Stimulated activated CD4-positive, alpha-beta T cell treated with anti-CD3 and anti-CD28 coated beads, Interleukin-4, amount 100 ng/mL, for 1 hour (primary cell): ENCODE measurements at regions not wholly inside any gene's neighbourhood (a gene's known extent, or its start where the extent isn't known, plus 50 kb on each side); places are given as distances from the start of the nearest gene placed in this dataset.

ENCODE experiments used
- DNase-seq: peaks from one replicate; pipeline ENCODE4 v3.0.0-alpha.2; 2020

DNA sequence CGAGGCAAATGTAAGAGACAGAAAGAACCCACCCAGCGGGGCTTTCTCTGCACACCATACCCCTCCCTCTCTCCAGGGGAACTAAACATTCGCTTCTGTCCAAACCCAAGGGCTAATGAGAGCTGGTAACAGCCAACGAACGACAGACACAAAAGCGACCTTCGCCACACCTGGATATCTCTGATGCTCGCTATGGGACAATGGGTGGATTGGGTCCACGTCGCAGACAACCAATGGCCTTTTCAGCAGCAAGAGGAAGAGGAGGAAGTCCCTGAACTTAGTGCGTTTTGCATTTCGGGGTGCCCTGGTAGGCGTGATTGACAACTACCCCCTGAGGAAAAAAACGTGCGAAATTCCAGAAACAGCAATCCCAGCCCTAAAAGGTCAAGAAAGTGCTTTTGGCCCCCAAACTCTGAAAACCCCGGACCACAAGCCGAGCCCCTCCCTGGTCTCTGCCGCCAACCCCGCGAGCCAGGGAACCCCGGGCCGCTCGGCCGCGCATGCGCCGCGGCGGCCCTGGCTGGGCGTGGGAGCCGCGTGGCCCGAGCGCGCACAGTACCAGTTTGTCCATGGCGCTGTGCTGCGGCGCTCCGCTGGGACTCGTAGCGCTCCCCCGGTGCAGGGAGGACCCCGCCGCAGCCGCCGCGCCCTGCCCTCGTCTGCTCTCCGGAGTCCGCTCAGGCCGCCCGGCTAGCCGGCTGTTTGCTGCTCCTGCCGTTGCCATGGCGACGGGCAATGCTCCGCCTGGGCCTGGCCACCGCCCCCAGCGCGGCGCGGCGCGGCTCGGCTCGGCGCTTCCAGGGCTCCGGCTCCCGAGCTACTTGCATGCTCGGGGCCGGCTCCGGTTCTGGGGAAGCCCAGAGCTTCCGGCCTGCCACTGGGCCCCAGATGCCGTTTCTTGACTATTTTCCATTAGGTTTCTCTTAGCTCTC, 66.9 kb upstream of the DNAH5 start:
- DNase-seq: peak; percentile 36

DNA sequence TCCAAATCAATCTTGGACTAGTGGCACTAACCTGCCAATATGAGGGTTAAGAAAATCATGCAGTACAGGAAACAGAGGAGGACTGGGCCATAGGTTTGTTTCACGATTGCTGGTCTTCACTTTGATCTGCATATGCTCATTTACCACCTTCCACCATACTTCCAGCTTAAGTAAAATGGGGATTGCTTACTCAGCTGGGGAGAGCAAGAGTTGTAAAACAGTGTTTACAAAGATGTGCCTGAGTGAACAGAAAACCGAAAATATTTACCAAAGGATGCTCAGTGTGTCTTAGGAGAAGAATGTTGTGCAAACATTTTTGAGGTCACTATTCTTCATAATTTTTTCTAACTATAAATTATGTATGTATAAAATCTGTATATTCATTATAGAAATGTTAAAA, 65.1 kb upstream of the DNAH5 start:
- no peak for DNase-seq

DNA sequence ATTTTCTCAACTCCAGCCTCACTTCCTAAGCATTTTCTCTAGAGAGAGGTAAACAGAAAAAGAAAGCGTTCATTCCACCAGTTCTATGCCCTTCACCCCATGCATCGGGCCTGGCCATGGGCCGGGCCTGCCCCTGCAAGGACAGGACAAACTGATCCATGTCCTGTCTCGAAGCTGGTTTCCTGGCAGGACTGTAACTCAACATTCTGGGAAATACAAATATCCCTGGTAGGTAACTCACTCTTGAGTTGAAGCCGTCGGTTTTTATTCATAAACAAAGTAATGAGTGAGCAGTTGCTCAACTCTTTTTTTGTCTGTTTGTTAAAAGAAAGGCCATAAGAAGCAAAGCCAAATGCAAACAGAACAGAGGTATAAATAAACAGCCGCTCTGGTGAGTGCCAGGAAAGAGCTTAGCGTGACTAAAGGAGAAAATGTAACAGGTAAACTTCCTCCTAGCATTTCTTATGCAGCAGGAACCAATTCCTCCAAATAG, 64.4 kb upstream of the DNAH5 start:
- no peak for DNase-seq

DNA sequence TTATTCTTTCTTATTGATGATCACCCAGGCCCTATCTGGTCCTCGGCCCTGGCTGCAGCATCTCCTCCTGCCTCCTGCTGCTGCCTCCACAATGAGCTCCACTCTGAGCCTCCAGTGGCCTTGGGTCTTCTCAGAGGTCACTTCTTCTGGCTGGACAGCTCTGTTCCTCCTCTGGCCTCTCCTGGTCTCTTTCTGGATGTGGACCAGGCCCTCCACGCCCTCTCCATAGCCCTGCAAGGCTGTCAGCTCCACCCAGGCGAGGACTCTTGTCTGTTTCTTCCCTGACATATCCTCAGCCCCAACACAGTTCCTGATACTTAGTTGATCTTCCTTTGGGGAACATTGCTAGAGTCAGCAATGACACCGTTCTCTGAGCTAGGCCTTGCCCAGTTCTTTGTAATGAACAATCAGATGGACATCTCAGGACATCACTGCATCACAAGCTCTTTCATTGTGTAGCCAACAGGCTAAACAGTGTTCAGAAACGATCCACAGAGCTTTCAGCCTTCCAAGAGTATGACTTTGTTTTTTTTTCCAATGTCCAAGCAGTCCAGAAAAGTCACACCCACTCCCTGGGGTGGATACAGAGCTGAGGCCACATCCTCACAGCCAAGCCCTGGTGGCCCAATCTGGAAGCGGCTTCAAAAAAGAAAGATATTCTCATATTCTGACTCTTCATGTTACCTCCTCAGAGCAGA, 62.5 kb upstream of the DNAH5 start:
- no peak for DNase-seq

DNA sequence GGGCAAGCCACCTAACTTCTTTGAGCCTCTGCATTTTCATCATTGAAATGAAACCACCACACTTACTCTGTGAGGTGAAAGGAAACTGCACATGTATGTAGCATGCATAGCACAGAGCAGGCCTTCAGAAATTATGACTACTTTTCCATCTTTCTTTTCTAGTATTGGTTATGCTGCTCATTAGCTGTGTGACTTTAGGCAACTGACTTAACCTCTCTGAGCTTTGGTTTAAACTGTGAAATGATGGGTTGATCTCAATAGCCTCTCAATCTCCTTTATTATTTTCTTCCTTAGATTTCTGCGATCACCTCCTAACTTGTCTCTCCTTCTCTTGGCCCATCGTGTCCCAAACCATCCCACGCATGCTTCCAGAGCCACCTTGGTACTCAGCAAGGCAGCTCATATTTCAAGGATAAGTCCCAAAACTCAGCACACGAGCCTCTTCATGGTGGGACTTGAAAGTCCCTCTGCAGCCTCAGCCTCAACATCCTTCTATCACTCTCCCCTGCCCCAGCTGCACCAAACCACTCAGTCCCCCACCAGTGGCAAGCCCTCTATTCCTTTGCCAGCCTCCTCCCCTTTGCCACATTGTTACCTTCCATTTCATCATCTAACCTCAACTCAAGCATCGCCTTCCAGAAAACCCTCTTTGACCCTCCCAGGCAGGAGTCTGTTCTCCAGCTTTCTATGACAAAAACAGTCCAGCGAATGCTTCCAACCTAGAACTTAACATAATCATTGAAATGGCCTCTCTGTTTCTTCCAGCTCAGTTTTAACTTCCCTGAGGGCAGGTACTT, 60.3 kb upstream of the DNAH5 start:
- no peak for DNase-seq

DNA sequence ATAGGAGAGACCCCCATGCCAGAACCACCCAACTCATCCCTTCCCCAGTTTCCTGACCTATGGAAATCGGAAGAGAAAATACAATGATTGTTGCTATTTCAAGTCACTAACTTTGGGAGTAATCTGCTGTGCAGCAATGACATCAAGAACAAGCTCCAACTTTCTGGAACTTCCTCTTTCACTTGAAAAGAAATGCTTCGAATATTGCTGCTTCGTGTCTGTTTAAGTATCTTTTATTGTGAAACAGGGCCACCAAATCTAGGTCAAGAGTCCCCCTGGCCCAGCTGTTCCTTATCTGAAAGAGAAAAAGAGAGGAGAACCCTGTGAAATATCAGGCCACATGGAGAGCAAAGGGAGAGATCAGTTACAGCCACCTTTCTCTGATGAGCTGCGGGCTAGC, 59.4 kb upstream of the DNAH5 start:
- no peak for DNase-seq

DNA sequence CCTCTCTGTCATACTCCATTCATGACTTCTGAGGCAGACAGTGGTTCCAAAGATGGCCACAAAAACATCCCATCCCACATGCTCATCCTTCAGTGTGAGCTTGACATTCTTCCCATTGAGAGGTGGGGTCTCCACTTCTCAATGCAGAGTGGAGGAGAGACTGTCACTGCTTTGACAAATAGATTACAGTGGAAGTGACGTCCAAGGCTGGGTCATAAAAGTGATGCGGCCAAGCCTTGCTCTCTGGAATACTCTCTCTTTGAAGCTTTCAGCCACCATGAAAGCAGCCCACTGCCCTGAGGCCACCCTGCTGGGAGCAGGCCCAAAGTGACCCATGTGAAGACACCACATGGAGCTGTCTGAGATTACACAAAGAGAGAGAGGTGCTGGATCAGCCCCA, 59.0 kb upstream of the DNAH5 start:
- DNase-seq: no peak

DNA sequence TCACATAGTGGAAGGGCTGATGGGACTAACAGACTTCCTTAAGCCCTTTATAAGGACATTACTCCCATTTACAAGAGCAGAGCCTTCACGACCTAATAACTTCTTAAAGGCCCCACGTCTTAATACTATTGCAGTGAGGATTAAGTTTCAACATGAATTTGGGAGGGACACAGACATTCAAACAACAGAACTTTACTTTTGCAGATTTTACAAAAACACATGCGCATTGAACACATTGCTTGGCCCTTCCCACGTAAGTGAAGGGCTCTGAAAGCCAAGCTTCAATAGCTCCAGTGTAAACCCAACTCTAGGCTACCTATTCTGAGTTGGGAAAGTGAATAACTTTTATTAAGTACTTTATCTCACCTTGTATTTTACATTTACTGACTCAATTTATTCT, 53.8 kb upstream of the DNAH5 start:
- no peak for DNase-seq

DNA sequence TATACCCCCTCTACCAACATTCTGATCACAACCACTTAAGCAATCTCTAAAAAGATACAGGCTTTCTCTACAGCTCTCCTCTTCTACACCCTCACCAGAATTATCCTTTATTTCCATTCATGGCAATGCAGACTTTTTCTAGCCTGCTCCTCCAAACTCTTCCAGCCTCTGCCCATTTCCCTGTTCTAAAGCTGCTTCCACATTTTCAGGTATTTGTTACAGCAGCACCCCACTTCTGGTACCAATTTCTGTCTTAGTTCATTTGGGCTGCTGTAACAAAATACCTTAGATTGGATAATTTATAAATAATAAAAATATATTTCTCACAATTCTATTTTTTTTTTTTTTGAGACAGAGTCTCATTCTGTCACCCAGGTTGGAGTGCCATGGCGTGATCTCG, 53.0 kb upstream of the DNAH5 start:
- DNase-seq: no peak

DNA sequence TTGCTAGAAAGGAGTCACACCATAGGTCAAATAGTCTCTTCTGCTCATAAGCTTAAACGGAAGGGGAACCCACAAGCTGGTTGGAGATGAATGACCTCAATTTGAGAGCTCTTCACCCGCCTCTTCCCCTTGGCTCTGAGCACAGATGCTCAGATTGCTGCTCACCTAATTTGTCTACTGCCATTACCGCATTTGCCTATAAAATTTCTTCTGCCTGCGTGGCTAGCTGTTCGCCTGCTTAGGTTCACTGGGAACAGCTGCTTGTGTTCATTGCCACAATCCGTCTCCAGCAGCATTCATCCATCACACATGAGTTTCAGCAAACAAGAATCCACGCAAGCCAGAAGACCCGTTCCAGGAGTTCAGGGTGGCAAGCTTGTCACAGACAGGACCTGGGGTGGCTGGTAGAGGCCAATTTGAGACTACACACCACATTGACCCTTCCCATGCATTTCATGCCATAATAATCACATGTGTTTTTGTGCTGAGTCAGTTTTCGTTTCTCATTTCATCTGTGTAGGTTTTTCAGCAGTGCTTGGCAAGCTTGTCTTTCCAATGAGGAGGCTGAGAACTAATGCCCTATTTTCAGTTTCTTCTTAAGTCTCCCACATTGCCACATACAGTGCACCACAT, 50.2 kb upstream of the DNAH5 start:
- no peak for DNase-seq
